ENCODE measurements at regions not wholly inside any gene's neighbourhood (a gene's known extent, or its start where the extent isn't known, plus 50 kb on each side); places are given as distances from the start of the nearest gene placed in this dataset.

- DNase-seq (ENCODE audit: low spot score), result no peak
These were observed 150.5 kb upstream of the TMC3 start for GRCh38 chr15:81524496-81524895.

GRCh38 chr15:81523867-81524266 is 149.9 kb upstream of the TMC3 start:
- no peak for DNase-seq (ENCODE audit: low spot score)

- DNase-seq (ENCODE audit: low spot score), result no peak
These were observed 146.5 kb upstream of the TMC3 start for GRCh38 chr15:81520480-81520879.

DNA sequence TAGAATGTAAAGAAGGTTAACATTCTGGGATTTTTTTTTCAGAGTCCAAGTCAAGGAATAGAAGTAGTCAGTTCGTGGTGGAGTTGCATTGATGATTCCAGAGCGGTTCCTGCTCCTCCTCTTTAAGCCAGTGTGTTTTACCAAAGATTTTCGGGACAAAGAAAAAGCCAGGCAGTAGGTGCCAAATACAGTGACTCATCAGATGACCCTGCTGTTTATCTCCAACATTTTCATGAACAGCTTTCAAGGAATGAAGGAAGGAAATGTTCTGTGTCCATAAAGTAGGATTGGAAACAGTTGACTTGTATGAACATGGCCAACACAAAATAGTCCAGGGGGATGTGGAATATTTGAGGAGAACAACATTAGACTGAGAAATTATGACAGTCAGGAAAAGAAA is 142.4 kb upstream of the TMC3 start:
- DNase-seq (ENCODE audit: low spot score), result no peak

DNA sequence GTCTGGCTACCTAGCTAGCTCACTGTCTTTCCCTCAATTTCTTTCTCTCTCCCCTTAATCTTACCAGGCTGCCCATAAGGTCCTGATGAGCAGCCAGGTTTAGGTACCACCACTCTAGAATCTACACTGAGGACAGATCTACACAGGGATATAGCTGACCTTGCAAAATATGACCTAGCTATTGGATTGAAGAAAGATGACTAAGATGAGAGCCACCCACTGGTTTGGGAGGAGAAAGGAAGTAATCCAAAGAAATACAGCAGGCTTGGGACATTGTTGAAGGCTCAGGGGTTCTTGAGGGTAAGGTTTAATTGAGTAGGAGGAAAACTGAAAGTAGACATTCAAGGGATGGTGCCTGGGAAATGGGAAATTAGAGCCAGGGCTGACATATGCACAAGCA is 142.0 kb upstream of the TMC3 start:
- DNase-seq (ENCODE audit: low spot score), result no peak

- no peak for DNase-seq (ENCODE audit: low spot score)
These were observed 140.7 kb upstream of the TMC3 start for GRCh38 chr15:81514725-81515124.

DNA sequence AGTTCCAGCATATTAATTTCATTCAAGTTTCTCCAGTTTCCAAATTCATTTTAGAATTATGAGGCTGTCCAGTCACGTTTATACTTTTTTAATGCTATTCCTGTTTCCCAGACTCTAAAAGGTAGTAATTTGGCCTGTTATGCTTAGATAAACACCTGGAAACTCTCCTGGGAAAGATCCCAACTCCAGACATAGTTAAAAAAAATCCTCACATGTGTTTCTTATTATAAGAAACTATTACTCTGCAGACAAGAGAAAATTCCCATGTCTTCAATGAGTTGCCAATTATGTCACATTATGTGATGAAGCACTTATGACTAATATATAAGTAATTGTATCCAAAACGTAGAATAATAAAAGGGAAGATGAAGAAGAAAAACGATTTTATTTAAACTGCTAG is 137.1 kb upstream of the TMC3 start:
- DNase-seq (ENCODE audit: low spot score), result no peak

DNA sequence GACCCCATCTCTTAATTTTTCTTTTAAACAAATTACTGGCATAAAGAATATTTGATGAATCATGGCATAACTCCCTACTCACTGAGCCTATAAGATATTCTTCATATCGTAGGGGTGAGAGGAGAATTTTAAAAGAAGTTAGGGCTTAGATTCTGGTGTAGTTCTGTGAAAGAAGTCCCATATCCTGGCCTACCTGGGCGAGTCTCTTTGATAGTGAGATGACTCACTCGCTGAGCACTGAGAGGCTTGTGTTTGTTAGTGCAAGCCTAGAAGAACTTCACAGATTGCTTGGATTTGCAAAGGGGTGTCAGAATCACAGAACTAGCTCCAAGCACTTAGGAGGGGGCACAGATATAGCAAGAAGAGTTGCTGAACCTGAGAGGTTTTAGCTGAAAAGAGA is 133.8 kb upstream of the TMC3 start:
- no peak for DNase-seq (ENCODE audit: low spot score)

DNA sequence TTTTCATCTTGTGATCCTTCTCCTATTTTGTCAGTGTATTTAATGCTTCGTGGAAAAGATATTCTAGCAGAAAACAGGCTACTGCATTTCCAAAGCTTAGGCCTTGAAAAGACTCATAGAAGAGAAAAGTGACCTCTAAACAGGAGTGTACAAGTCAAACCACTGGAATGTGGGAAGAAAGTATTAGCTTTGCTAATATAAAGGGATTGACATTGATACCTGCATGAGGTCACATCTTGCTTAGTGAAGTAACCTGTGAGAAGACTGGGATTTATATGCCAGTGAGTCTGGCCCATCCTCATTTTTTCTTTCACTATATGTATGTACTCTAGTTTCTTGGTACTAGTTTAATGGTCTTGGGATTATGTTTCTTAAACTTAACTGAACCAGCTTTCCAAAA is 132.9 kb upstream of the TMC3 start:
- DNase-seq (ENCODE audit: low spot score), result no peak

DNA sequence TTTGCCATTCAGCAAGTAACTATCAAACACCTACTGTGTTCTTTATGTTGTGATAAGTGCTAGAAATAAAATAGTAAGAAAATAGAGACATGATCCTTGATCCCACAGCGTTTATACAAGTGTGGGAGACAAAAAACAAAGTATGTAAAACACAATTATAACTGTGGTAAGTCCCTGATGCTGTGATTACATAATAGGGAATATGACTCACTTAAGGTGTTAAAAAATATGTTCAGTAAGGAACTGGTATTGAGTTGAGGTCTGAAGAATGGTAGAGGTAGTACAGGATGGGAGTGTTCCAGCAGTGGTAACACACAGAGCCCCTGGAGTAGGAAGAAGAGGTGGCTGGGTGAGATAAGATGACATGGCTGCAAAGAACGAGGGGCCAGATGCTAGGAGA is 132.1 kb upstream of the TMC3 start:
- no peak for DNase-seq (ENCODE audit: low spot score)

- DNase-seq (ENCODE audit: low spot score), result no peak
These were observed 130.3 kb upstream of the TMC3 start for GRCh38 chr15:81504170-81504905.

DNA sequence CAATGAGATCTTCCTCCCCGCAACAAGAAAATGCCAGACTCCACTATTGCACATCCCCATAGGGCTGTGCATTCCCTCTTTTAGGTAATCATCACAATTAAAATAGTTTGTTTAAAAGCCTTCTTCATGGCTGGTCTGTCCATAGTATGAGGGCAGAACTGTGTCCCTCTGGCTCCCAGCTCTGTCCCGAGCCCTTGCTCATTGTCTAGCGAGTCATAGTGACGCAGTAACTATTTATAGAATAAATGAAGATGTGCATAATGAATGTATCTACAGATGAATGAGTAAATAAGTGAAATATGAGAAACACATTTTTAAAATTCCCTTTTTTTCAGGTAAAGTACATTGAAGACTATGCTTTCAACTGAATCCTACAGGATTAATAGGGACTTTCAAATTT is 128.4 kb upstream of the TMC3 start:
- no peak for DNase-seq (ENCODE audit: low spot score)

DNA sequence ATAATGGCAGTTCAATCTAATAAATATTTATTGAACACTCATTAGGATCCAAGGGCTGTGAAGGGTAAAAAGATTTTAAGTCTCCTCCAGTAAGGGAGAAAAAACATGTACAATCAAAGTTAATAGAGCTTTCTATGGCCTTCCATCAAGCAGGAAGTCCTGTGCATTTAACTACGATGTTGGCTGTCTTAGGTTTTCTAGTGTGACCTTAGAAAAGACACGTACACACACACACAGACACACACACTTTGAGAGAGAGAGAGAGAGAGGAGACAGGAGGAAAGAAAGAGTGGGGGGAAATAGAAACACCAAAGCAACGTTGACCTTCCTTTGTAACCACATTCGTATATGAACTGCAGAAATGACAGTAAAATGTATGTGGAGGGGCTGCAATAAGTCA is 126.1 kb upstream of the TMC3 start:
- DNase-seq (ENCODE audit: low spot score), result no peak

DNA sequence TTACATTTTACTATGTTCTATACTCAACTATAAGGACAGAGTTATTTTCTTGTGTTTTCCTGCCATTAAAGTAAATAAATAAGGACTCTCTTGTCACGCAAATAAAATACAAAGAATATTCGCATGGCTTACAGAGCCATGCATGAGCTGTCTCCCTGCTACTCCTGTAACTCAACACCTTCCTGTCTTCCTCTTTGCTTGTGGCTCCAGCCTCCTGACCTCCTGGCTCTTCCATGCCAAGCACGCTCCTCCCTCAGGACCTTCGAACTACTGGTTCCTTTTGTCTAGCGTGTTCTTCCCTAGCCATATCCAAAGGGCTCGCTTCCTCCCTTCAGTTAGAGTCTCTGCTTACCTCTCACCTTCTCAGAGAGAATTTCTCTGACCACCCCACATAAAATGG is 124.3 kb upstream of the TMC3 start:
- DNase-seq (ENCODE audit: low spot score), result no peak

DNA sequence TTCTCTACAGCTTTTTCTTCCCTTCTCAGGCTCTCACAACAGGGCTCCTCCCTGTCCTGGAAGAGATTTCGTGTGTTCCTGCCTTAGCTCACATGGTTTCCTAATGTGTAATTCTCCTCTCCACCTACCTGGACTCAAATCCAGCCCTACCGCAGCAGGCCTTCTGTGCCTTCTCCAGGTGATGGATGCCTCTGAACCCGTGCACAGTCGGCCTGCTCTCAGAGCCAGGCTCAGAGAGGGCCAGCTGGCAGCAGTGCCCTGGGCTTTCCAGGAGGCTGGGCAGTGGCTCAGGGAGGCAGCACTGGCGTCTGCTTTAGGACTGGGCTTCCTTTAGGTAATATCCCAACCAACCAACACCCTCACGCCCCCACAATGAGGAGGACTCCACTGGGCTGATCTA is 123.2 kb upstream of the TMC3 start:
- no peak for DNase-seq (ENCODE audit: low spot score)

GRCh38 chr15:81495780-81496467 is 121.9 kb upstream of the TMC3 start:
- no peak for DNase-seq (ENCODE audit: low spot score)

DNA sequence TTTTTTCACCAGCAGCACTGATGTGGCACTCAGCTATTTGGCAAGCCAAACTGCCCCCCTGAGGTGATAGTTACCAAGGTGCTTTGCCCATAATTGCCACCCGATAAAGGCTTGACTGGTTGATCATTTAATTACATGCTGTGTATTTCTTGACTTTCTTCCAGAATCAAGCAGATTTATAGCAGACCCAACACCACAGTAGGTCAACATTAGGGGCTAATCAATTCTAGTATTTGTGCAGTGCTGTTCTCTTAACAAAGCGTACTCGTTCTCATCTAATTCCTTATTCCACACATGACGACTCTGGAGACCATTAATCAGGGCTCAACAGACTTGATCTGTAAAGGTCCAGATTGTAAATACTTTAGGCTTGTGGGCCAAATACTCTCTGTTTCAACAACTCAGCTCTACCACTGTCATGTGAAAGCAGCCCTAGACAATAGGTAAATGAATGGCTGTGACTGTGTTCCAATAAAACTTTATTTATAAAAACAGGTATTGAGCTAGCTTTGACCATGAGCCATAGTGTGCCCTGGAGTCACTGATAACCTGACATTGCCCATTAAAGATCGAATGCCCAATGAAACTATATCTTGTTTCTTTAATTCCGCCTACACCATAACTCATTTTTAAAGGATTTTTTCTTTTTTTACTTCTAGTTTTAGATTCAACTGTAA is 119.1 kb upstream of the TMC3 start:
- DNase-seq (ENCODE audit: low spot score), result no peak

- DNase-seq (ENCODE audit: low spot score), result no peak
These were observed 118.4 kb upstream of the TMC3 start for GRCh38 chr15:81492331-81492968.

GRCh38 chr15:81491414-81492096 is 117.5 kb upstream of the TMC3 start:
- no peak for DNase-seq (ENCODE audit: low spot score)

- no peak for DNase-seq (ENCODE audit: low spot score)
These were observed 111.8 kb upstream of the TMC3 start for GRCh38 chr15:81485806-81486205.

DNA sequence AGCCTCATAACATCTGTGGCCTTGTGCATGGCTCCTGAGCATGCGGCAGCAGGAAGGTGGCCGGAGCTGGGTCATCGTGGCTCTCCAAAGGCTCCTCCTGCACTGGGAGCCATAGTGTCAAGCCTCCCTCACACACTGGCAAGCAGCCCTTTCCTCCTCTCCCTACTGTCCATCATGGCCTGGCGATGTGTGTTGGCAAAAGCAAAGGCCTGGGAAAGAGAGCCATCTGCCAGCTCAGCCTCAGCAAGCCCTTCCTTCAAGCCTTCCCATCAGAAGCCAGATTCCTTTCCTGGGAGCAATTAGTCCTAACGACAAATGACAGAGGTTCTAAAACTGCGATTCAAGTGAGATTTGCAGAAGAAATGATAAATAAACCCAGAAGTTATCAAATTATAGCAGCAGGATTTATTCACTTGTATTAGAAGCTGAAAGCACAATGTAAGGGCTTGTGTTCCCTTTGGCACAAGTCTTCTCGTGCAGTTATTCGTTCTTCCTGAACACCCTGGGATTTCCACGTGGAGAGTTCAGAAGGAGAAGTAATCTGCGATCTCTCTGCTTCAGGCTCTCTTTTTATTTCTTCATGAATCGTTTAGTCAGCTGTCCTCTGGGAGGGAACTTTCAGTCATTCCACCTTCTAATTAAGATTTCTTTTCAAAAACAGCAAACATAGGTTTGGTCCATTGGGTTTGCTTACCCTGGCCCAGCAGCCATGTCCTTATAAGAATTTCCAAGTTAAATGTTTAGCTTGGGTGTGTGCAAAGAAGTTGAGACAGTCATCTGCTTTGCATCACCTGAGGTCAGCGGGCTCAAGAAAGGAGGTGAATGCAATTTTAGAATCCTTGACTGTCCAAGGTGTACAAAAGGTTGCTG is 110.3 kb upstream of the TMC3 start:
- no peak for DNase-seq (ENCODE audit: low spot score)

All from CD4-positive, alpha-beta T cell treated with Interleukin-2 at 100 ng/mL for 4 hours (primary cell).